G401.6 (cell line): ENCODE measurements at regions not wholly inside any gene's neighbourhood (a gene's known extent, or its start where the extent isn't known, plus 50 kb on each side); places are given as distances from the start of the nearest gene placed in this dataset.
"Not testable (repeated sequence)": the region's sequence is repeated elsewhere in the genome, so short reads cannot be mapped to it uniquely, and the experiment has no call there.

Experiments
- FAIRE-seq: peaks from 2 replicates; lab custom pipeline; 2012; peaks lifted over from hg19 to GRCh38; lab: Jason Lieb, UNC

- FAIRE-seq, result no peak
These were observed 144.1 kb upstream of the RBPJ start for GRCh38 chr4:26176598-26177149.

GRCh38 chr4:26178854-26179253 is 142.0 kb upstream of the RBPJ start:
- FAIRE-seq, result no peak

- peak; percentile 27 for FAIRE-seq
These were observed 141.5 kb upstream of the RBPJ start for GRCh38 chr4:26179316-26179760.

- peak; percentile 89 for FAIRE-seq
These were observed 139.2 kb upstream of the RBPJ start for GRCh38 chr4:26181616-26182015.

GRCh38 chr4:26183017-26183416 is 137.8 kb upstream of the RBPJ start:
- FAIRE-seq, result peak; percentile 84

GRCh38 chr4:26185436-26185835 is 135.4 kb upstream of the RBPJ start:
- FAIRE-seq, result no peak

GRCh38 chr4:26191353-26191752 is 129.5 kb upstream of the RBPJ start:
- peak; percentile 39 for FAIRE-seq

GRCh38 chr4:26192899-26193869 is 127.6 kb upstream of the RBPJ start:
- peak; percentile 39 for FAIRE-seq

- no peak for FAIRE-seq
These were observed 126.0 kb upstream of the RBPJ start for GRCh38 chr4:26194764-26195163.

- FAIRE-seq, result no peak
These were observed 124.2 kb upstream of the RBPJ start for GRCh38 chr4:26196567-26196966.

- peak; percentile 90 for FAIRE-seq
These were observed 123.6 kb upstream of the RBPJ start for GRCh38 chr4:26197018-26197779.

- peak; percentile 69 for FAIRE-seq
These were observed 121.9 kb upstream of the RBPJ start for GRCh38 chr4:26198931-26199330.

GRCh38 chr4:26199596-26199995 is 121.2 kb upstream of the RBPJ start:
- no peak for FAIRE-seq

- peak; percentile 74 for FAIRE-seq
These were observed 119.7 kb upstream of the RBPJ start for GRCh38 chr4:26201120-26201519.

- no peak for FAIRE-seq
These were observed 116.5 kb upstream of the RBPJ start for GRCh38 chr4:26204249-26204825.

GRCh38 chr4:26204911-26205370 is 115.9 kb upstream of the RBPJ start:
- FAIRE-seq, result no peak

GRCh38 chr4:26206339-26206738 is 114.5 kb upstream of the RBPJ start:
- FAIRE-seq, result no peak

GRCh38 chr4:26206999-26207398 is 113.8 kb upstream of the RBPJ start:
- FAIRE-seq, result peak; percentile 27

- FAIRE-seq, result no peak
These were observed 113.2 kb upstream of the RBPJ start for GRCh38 chr4:26207631-26208030.

GRCh38 chr4:26208237-26208994 is 112.4 kb upstream of the RBPJ start:
- FAIRE-seq, result no peak

- FAIRE-seq, result not testable (repeated sequence)
These were observed 111.4 kb upstream of the RBPJ start for GRCh38 chr4:26209378-26209777.

GRCh38 chr4:26212528-26212927 is 108.3 kb upstream of the RBPJ start:
- no peak for FAIRE-seq
